GM12873 (cell line): ENCODE measurements at regions not wholly inside any gene's neighbourhood (a gene's known extent, or its start where the extent isn't known, plus 50 kb on each side); places are given as distances from the start of the nearest gene placed in this dataset.

Source experiments
- TF ChIP-seq, protein P1 (sequence below): IDR thresholded peaks from 2 replicates; pipeline ENCODE4 v1.5.1; 2012; ENCODE audit warnings: low read depth, mild to moderate bottlenecking, moderate library complexity, low read length, control low read depth; ENCODE audit not compliant: insufficient read depth; ENCODE audit errors: missing control alignments

- TF ChIP-seq, protein P1, sequence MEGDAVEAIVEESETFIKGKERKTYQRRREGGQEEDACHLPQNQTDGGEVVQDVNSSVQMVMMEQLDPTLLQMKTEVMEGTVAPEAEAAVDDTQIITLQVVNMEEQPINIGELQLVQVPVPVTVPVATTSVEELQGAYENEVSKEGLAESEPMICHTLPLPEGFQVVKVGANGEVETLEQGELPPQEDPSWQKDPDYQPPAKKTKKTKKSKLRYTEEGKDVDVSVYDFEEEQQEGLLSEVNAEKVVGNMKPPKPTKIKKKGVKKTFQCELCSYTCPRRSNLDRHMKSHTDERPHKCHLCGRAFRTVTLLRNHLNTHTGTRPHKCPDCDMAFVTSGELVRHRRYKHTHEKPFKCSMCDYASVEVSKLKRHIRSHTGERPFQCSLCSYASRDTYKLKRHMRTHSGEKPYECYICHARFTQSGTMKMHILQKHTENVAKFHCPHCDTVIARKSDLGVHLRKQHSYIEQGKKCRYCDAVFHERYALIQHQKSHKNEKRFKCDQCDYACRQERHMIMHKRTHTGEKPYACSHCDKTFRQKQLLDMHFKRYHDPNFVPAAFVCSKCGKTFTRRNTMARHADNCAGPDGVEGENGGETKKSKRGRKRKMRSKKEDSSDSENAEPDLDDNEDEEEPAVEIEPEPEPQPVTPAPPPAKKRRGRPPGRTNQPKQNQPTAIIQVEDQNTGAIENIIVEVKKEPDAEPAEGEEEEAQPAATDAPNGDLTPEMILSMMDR, result no peak
Observed at GRCh38 chr6:113065611-113066010, 718.5 kb downstream of the RFPL4B start.

- TF ChIP-seq, protein P1, result no peak
Observed at GRCh38 chr6:113067612-113068275, 720.6 kb downstream of the RFPL4B start.

GRCh38 chr6:113068570-113068969 lies 721.4 kb downstream of the RFPL4B start:
- TF ChIP-seq, protein P1, result no peak

GRCh38 chr6:113073611-113074191 lies 726.6 kb downstream of the RFPL4B start:
- TF ChIP-seq, protein P1, result no peak

- TF ChIP-seq, protein P1, result no peak
Observed at GRCh38 chr6:113076116-113076515, 729.0 kb downstream of the RFPL4B start.

- TF ChIP-seq, protein P1, result no peak
Observed at GRCh38 chr6:113076816-113077215, 729.7 kb downstream of the RFPL4B start.

GRCh38 chr6:113077794-113078193 lies 730.7 kb downstream of the RFPL4B start:
- TF ChIP-seq, protein P1, result no peak
